ENCODE measurements at regions not wholly inside any gene's neighbourhood (a gene's known extent, or its start where the extent isn't known, plus 50 kb on each side); places are given as distances from the start of the nearest gene placed in this dataset.
"Not testable (repeated sequence)": the region's sequence is repeated elsewhere in the genome, so short reads cannot be mapped to it uniquely, and the experiment has no call there.

GRCh38 chr4:130074096-130074495 lies 978.1 kb downstream of the C4orf33 start:
- 85% methylated on average over 5 of the region's 5 CpGs for WGBS
- TF ChIP-seq POLR2AphosphoS5 (IDR thresholded peaks at IDR 0.05) (no peak), CTCF (IDR thresholded peaks at IDR 0.05) (no peak), POLR2A (IDR thresholded peaks at IDR 0.05) (no peak)
- H3K9me3 ChIP-seq = no peaks in the 10 kb centered on the region
- DNase-seq (ENCODE audit: low spot score) = no peak
- no peaks in the 10 kb centered on the region for H3K27me3 ChIP-seq (replicated peaks; ENCODE audit: insufficient read depth)
- H3K36me3 ChIP-seq = no peaks in the 10 kb centered on the region
- no peaks in the 10 kb centered on the region for H3K4me1 ChIP-seq (replicated peaks)
- H3K27ac ChIP-seq = no peak overlapping the region
- intact Hi-C loops (cut with DNase I) = no loop called here
- no peak overlapping the region for H3K4me3 ChIP-seq

GRCh38 chr4:130077275-130077674 lies 981.3 kb downstream of the C4orf33 start:
- intact Hi-C loops (cut with DNase I) = no loop called here
- no peak for DNase-seq (ENCODE audit: low spot score)
- WGBS = 20% methylated on average over 1 of the region's 1 CpG

GRCh38 chr4:130079027-130079426 lies 983.1 kb downstream of the C4orf33 start:
- WGBS = 56% methylated on average over 2 of the region's 2 CpGs
- DNase-seq (ENCODE audit: low spot score); intact Hi-C loops (cut with DNase I); H3K4me1 ChIP-seq (replicated peaks); H3K27me3 ChIP-seq (replicated peaks; ENCODE audit: insufficient read depth); H3K36me3 ChIP-seq; H3K9me3 ChIP-seq; H3K4me3 ChIP-seq; H3K27ac ChIP-seq: not testable (repeated sequence)

More at GRCh38 chr4:130077275-130077674, 981.3 kb downstream of the C4orf33 start:
- Histone ChIP-seq H3K27ac (no peak overlapping the region), H3K4me1 (replicated peaks) (no peaks in the 10 kb centered on the region), H3K36me3 (no peaks in the 10 kb centered on the region), H3K27me3 (replicated peaks; ENCODE audit: insufficient read depth) (no peaks in the 10 kb centered on the region), H3K9me3 (no peaks in the 10 kb centered on the region), H3K4me3 (no peak overlapping the region)
- TF ChIP-seq CTCF (IDR thresholded peaks at IDR 0.05) (no peak), POLR2A (IDR thresholded peaks at IDR 0.05) (no peak), POLR2AphosphoS5 (IDR thresholded peaks at IDR 0.05) (no peak)

GRCh38 chr4:130080872-130081451 lies 985.0 kb downstream of the C4orf33 start:
- intact Hi-C loops (cut with DNase I) = no loop called here
- 68% methylated on average over 4 of the region's 4 CpGs for WGBS

GRCh38 chr4:130090427-130090826 lies 994.5 kb downstream of the C4orf33 start:
- DNase-seq (ENCODE audit: low spot score) = no peak
- TF ChIP-seq POLR2A (IDR thresholded peaks at IDR 0.05) (no peak), CTCF (IDR thresholded peaks at IDR 0.05) (no peak), POLR2AphosphoS5 (IDR thresholded peaks at IDR 0.05) (no peak)
- H3K4me3 ChIP-seq = no peak overlapping the region
- no peak overlapping the region for H3K27ac ChIP-seq
- 96% methylated on average over 22 of the region's 22 CpGs for WGBS
- intact Hi-C loops (cut with DNase I) = no loop called here
- H3K9me3 ChIP-seq = no peaks in the 10 kb centered on the region
- H3K4me1 ChIP-seq (replicated peaks) = no peaks in the 10 kb centered on the region
- H3K36me3 ChIP-seq = no peaks in the 10 kb centered on the region
- no peaks in the 10 kb centered on the region for H3K27me3 ChIP-seq (replicated peaks; ENCODE audit: insufficient read depth)

More at GRCh38 chr4:130080872-130081451, 985.0 kb downstream of the C4orf33 start:
- H3K27ac ChIP-seq = no peak overlapping the region
- TF ChIP-seq CTCF (IDR thresholded peaks at IDR 0.05) (no peak), POLR2AphosphoS5 (IDR thresholded peaks at IDR 0.05) (no peak), POLR2A (IDR thresholded peaks at IDR 0.05) (no peak)
- no peaks in the 10 kb centered on the region for H3K27me3 ChIP-seq (replicated peaks; ENCODE audit: insufficient read depth)
- no peak overlapping the region for H3K4me3 ChIP-seq
- H3K9me3 ChIP-seq = no peaks in the 10 kb centered on the region
- no peaks in the 10 kb centered on the region for H3K36me3 ChIP-seq
- H3K4me1 ChIP-seq (replicated peaks) = no peaks in the 10 kb centered on the region
- DNase-seq (ENCODE audit: low spot score) = no peak
